K562 (cell line): ENCODE measurements at regions not wholly inside any gene's neighbourhood (a gene's known extent, or its start where the extent isn't known, plus 50 kb on each side); places are given as distances from the start of the nearest gene placed in this dataset.

Experiments
- ATAC-seq: fragments of 200-7000 bp; cut with Tn5 transposase; 3 replicates; pipeline ENCODE4 v1.9.1; 2020; ENCODE audit warnings: moderate library complexity
- BruUV-seq: library from RNA; stranded (reverse); fragments of 400-500 nt; replicated peaks from 2 replicates; lab custom pipeline; 2021; lab: Mats Ljungman, UMichigan
- CTCF ChIA-PET: fragments of 300-600 bp; formaldehyde crosslinking; extraction: SDS; loops from one replicate; lab custom pipeline; 2021; ENCODE audit warnings: low intra/inter-chr PET ratio; lab: Yijun Ruan, JAX
- POLR2A ChIA-PET: fragments of 300-600, 350-650 bp; sonication (Branson Sonifier 250); formaldehyde crosslinking; extraction: SDS; loops from one replicate; lab custom pipeline; 2021; ENCODE audit warnings: antibody characterized with exemption, inconsistent platforms; lab: Yijun Ruan, JAX
- DNase-seq, 4 experiments: peaks; one replicate each; pipeline versions ENCODE4 v3.0.0 to v3.0.0-alpha.2; 2011 to 2018; ENCODE audit warnings: low spot score in 3 of 4, mixed read lengths in 3 of 4; ENCODE audit errors: extremely low read depth in 1 of 4
- FAIRE-seq: peaks from 2 replicates; lab custom pipeline; 2011; peaks lifted over from hg19 to GRCh38; lab: Jason Lieb, UNC
- H2AFZ ChIP-seq: 2 replicates; pipeline ENCODE4 v1.6.0; 2011; ENCODE audit warnings: low read depth, low read length, control low read depth, inconsistent platforms
- H3K27ac ChIP-seq: fragments of 200-600 bp; 3 replicates; pipeline ENCODE4 v1.8.0; 2011; ENCODE audit warnings: low read depth, mild to moderate bottlenecking, control low read depth, inconsistent platforms, low read length, moderate library complexity, mixed read lengths; ENCODE audit errors: extremely low read depth
- H3K27me3 ChIP-seq, 2 experiments: fragments of 300-600 bp in 1 of 2; 2 replicates in 1 of 2; 3 replicates in 1 of 2; pipeline versions ENCODE4 v1.6.0 to v1.8.0; 2011; ENCODE audit warnings: inconsistent platforms in 2 of 2, low read length in 2 of 2, mild to moderate bottlenecking in 1 of 2, mixed read lengths in 1 of 2, moderate library complexity in 1 of 2; ENCODE audit not compliant: control insufficient read depth in 2 of 2, insufficient read depth in 2 of 2
- H3K36me3 ChIP-seq: fragments of 300-600 bp; 3 replicates; pipeline ENCODE4 v1.8.0; 2011; ENCODE audit warnings: mild to moderate bottlenecking, low read length, inconsistent platforms; ENCODE audit not compliant: control insufficient read depth, insufficient read depth
- H3K4me1 ChIP-seq, 2 experiments: fragments of 200-600 bp in 1 of 2; replicated peaks in 1 of 2; 2 replicates in 1 of 2; 3 replicates in 1 of 2; pipeline versions ENCODE4 v1.5.1 to v1.8.0; 2011; ENCODE audit warnings: inconsistent platforms in 2 of 2, low read length in 2 of 2, mild to moderate bottlenecking in 1 of 2, mixed read lengths in 1 of 2, moderate library complexity in 1 of 2; ENCODE audit not compliant: control insufficient read depth in 2 of 2, insufficient read depth in 2 of 2
- H3K4me2 ChIP-seq: 2 replicates; pipeline ENCODE4 v1.6.1; 2011; ENCODE audit warnings: low read length, control low read depth, inconsistent platforms, mixed read lengths; ENCODE audit not compliant: insufficient read depth
- H3K4me3 ChIP-seq: fragments of 200-600 bp; sonication (generic), shearing (Covaris generic); 2 replicates; pipeline ENCODE4 v1.5.1; 2016; ENCODE audit warnings: control low read depth, inconsistent platforms
- H3K79me2 ChIP-seq: fragments of 200-600 bp; 3 replicates; pipeline ENCODE4 v1.8.0; 2011; ENCODE audit warnings: low read length, inconsistent platforms; ENCODE audit not compliant: control insufficient read depth, insufficient read depth
- H3K9ac ChIP-seq, 2 experiments: 2 replicates each; pipeline versions ENCODE4 v1.6.0 to v1.6.1; 2011; ENCODE audit warnings: low read depth in 2 of 2, low read length in 2 of 2, control low read depth in 1 of 2, inconsistent platforms in 1 of 2, mild to moderate bottlenecking in 1 of 2, mixed read lengths in 1 of 2; ENCODE audit not compliant: insufficient read depth in 1 of 2
- H3K9me1 ChIP-seq: one replicate; pipeline ENCODE4 v1.6.0; 2011; ENCODE audit warnings: inconsistent platforms, mild to moderate bottlenecking, low read length, moderate library complexity; ENCODE audit not compliant: control insufficient read depth, insufficient read depth
- H3K9me3 ChIP-seq: replicated peaks from 2 replicates; pipeline ENCODE4 v1.5.1; 2011; ENCODE audit warnings: low read depth, low read length, inconsistent platforms; ENCODE audit not compliant: control insufficient read depth, insufficient read depth
- H4K20me1 ChIP-seq: replicated peaks from 2 replicates; pipeline ENCODE4 v1.6.1; 2011; ENCODE audit warnings: low read length, inconsistent platforms, mixed read lengths; ENCODE audit not compliant: control insufficient read depth, insufficient read depth
- CHAMP1 ChIP-seq: fragments of 450-650 bp; IDR thresholded peaks from 2 replicates; pipeline ENCODE4 v1.6.1; 2016; ENCODE audit warnings: mild to moderate bottlenecking
- DNMT1 ChIP-seq: fragments of 450-650 bp; IDR thresholded peaks from 2 replicates; pipeline ENCODE4 v1.6.1; 2016; ENCODE audit warnings: antibody characterized with exemption, mild to moderate bottlenecking
- KAT8 ChIP-seq: fragments of 450-650 bp; IDR thresholded peaks from 2 replicates; pipeline ENCODE4 v1.6.1; 2016; ENCODE audit warnings: low read depth, mild to moderate bottlenecking
- PURB ChIP-seq: sonication (generic); formaldehyde crosslinking; IDR thresholded peaks from 2 replicates; pipeline ENCODE4 v1.9.0; 2021; ENCODE audit warnings: low read depth, mild to moderate bottlenecking, missing genetic modification reagents
- SNIP1 ChIP-seq: fragments of 450-650 bp; IDR thresholded peaks from 2 replicates; pipeline ENCODE4 v1.7.1; 2017; ENCODE audit warnings: low read depth, mild to moderate bottlenecking
- ZNF282 ChIP-seq: sonication (generic); formaldehyde crosslinking; IDR thresholded peaks from 2 replicates; pipeline ENCODE4 v1.8.1; 2023; ENCODE audit warnings: missing genetic modification reagents
- WGBS: fragments of 100-300 bp; shearing (Covaris generic); methylation state at CpG from one replicate; pipeline ENCODE4 v1.1.6; 2016; ENCODE audit warnings: low coverage, mixed read lengths; ENCODE audit not compliant: insufficient coverage; ENCODE audit errors: missing lambda C conversion rate; 5-methylcytosine and 5-hydroxymethylcytosine counted together
- in situ Hi-C: fragments of 300-500 bp; cut with MboI; formaldehyde crosslinking; loops from 4 replicates; pipeline ENCODE4 v1.15.0; 2018; ENCODE audit warnings: inconsistent platforms, mixed read lengths
- intact Hi-C: fragments of 100-400 bp; cut with micrococcal nuclease; formaldehyde crosslinking; loops from 2 replicates; pipeline ENCODE4 v1.14.2; 2022

DNA sequence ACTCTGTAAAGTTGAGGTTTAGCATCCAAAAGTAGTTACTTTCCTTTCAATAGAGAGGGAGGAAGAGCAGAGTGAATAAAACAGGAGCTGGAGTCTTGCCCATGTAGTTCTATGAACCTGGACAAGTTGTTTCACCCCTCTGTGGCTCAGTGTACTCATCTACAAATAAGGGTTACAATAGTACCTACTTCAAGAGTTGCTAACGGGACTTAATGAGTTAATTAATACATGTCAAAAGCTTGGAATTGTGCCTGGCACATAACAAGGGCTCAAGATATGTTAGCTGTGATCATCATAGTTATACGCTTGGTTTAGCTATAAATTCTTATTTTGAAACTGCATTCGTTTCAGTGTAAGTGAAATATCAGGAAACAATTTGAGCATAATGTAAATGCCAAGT, 388.5 kb upstream of the THBS1 start (continued):
- TF ChIP-seq CHAMP1 (no peak), KAT8 (no peak), PURB (CRISPR knock-in tag) (no peak)

DNA sequence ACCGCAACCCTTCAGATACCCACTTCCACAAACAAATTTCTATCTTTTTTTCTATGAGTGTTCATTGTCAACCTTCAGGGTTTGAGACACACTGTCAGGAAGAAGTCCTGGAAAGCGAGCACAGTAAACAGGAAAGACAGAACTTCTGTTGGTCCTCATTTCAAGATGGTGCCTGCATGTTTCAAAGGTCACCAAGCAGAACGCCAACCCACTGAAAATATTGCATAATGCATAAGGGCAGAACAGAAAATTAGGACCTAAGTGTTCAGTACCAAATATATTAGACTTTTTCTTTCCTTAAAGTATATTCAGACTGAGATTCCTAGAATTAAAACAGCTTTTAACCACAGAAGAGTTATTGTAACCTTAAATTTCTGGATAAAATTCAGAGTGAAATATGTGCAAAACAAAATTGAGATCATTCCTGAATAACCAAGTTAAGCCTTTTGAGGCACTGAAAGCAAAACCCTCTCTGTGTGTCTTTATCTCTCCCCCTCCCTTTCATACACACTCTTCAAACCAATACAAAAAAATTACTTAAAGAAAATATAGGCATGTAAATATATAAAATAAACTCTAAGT, 387.8 kb upstream of the THBS1 start:
- no peaks in the 10 kb centered on the region for H3K9me1 ChIP-seq
- no peaks in the 10 kb centered on the region for H3K4me1 ChIP-seq
- no peak overlapping the region for H3K4me3 ChIP-seq
- ChIA-PET CTCF (no interaction called here), POLR2A (no interaction called here)
- BruUV-seq = no TSS peak
- no peak overlapping the region for H3K4me2 ChIP-seq
- FAIRE-seq (no peak), ATAC-seq (no peak), DNase-seq (no peak)
- H3K36me3 ChIP-seq = no peaks in the 10 kb centered on the region
- TF ChIP-seq SNIP1 = no peak
- no peak for TF ChIP-seq ZNF282 (CRISPR knock-in tag)
- no peak for TF ChIP-seq DNMT1
- H2AFZ ChIP-seq = no peak overlapping the region
- no peaks in the 10 kb centered on the region for H3K79me2 ChIP-seq
- intact Hi-C loops = no loop called here
- no peaks in the 10 kb centered on the region for H3K9me3 ChIP-seq
- in situ Hi-C loops = no loop called here
- H4K20me1 ChIP-seq = no peaks in the 10 kb centered on the region
- H3K27me3 ChIP-seq = peaks cover under 1 to 5% of the 10 kb centered on the region in 2 experiments; a peak in 3 of 5 replicates
- no peak overlapping the region for H3K9ac ChIP-seq
- WGBS = 0% methylated on average over 3 of the region's 3 CpGs
- no peak overlapping the region for H3K27ac ChIP-seq
